GM19351 (cell line): ENCODE measurements at regions not wholly inside any gene's neighbourhood (a gene's known extent, or its start where the extent isn't known, plus 50 kb on each side); places are given as distances from the start of the nearest gene placed in this dataset.
"Not testable (repeated sequence)": the region's sequence is repeated elsewhere in the genome, so short reads cannot be mapped to it uniquely, and the experiment has no call there.

Experiments
- ATAC-seq: cut with Tn5 transposase; IDR thresholded peaks from one replicate; pipeline ENCODE4 v1.9.1; 2021; ENCODE audit warnings: mild to moderate bottlenecking, moderate library complexity; ENCODE audit not compliant: unreplicated experiment

GRCh38 chr3:44117239-44117638 lies 124.4 kb upstream of the TOPAZ1 start:
- no peak for ATAC-seq

GRCh38 chr3:44117736-44118135 lies 124.0 kb upstream of the TOPAZ1 start:
- ATAC-seq, result no peak

- ATAC-seq, result no peak
Observed at GRCh38 chr3:44120721-44121582, 120.7 kb upstream of the TOPAZ1 start.

- ATAC-seq, result no peak
Observed at GRCh38 chr3:44125246-44125645, 116.4 kb upstream of the TOPAZ1 start.

- no peak for ATAC-seq
Observed at GRCh38 chr3:44125882-44126281, 115.8 kb upstream of the TOPAZ1 start.

- ATAC-seq, result no peak
Observed at GRCh38 chr3:44128057-44128775, 113.5 kb upstream of the TOPAZ1 start.

- ATAC-seq, result peak; percentile 87
Observed at GRCh38 chr3:44130249-44130648, 111.4 kb upstream of the TOPAZ1 start.

GRCh38 chr3:44132061-44132460 lies 109.6 kb upstream of the TOPAZ1 start:
- no peak for ATAC-seq

GRCh38 chr3:44132593-44132992 lies 109.1 kb upstream of the TOPAZ1 start:
- ATAC-seq, result no peak

GRCh38 chr3:44136421-44136820 lies 105.3 kb upstream of the TOPAZ1 start:
- no peak for ATAC-seq

GRCh38 chr3:44146073-44146472 lies 95.6 kb upstream of the TOPAZ1 start:
- ATAC-seq, result no peak

GRCh38 chr3:44159696-44160300 lies 81.9 kb upstream of the TOPAZ1 start:
- no peak for ATAC-seq

GRCh38 chr3:44160818-44161217 lies 80.9 kb upstream of the TOPAZ1 start:
- no peak for ATAC-seq

- ATAC-seq, result no peak
Observed at GRCh38 chr3:44171891-44172290, 69.8 kb upstream of the TOPAZ1 start.

- not testable (repeated sequence) for ATAC-seq
Observed at GRCh38 chr3:44172701-44173100, 69.0 kb upstream of the TOPAZ1 start.

GRCh38 chr3:44173263-44173662 lies 68.4 kb upstream of the TOPAZ1 start:
- no peak for ATAC-seq

GRCh38 chr3:44175070-44175469 lies 66.6 kb upstream of the TOPAZ1 start:
- ATAC-seq, result no peak

- ATAC-seq, result no peak
Observed at GRCh38 chr3:44179246-44179645, 62.4 kb upstream of the TOPAZ1 start.

GRCh38 chr3:44184319-44184953 lies 57.2 kb upstream of the TOPAZ1 start:
- no peak for ATAC-seq

- ATAC-seq, result no peak
Observed at GRCh38 chr3:44185396-44185915, 56.2 kb upstream of the TOPAZ1 start.

GRCh38 chr3:44186111-44186672 lies 55.5 kb upstream of the TOPAZ1 start:
- ATAC-seq, result no peak
